MCF 10A (cell line): ENCODE measurements at regions not wholly inside any gene's neighbourhood (a gene's known extent, or its start where the extent isn't known, plus 50 kb on each side); places are given as distances from the start of the nearest gene placed in this dataset.

Experiments used
- BruUV-seq: library from RNA; stranded (reverse); fragments of 400-500 nt; replicated peaks from 2 replicates; lab custom pipeline; 2021; lab: Mats Ljungman, UMichigan
- CTCF ChIA-PET: fragments of 300-600 bp; sonication (Branson Sonifier 250); formaldehyde crosslinking; extraction: SDS; loops from one replicate; lab custom pipeline; 2021; ENCODE audit warnings: antibody characterized with exemption, inconsistent platforms; lab: Yijun Ruan, JAX
- POLR2A ChIA-PET: fragments of 300-600, 350-650 bp; sonication (Branson Sonifier 250); formaldehyde crosslinking; extraction: SDS; loops from one replicate; lab custom pipeline; 2020; ENCODE audit warnings: antibody characterized with exemption, inconsistent platforms; lab: Yijun Ruan, JAX
- DNase-seq: peaks from one replicate; pipeline ENCODE4 v3.0.0-alpha.2; 2018; ENCODE audit not compliant: unreplicated experiment
- H3K27ac Mint-ChIP-seq: one replicate; pipeline ENCODE4 v1.8.0; 2022; ENCODE audit warnings: mild to moderate bottlenecking, low read depth, mixed read lengths; ENCODE audit not compliant: unreplicated experiment
- H3K27me3 Mint-ChIP-seq: one replicate; pipeline ENCODE4 v1.8.0; 2022; ENCODE audit warnings: mixed read lengths; ENCODE audit not compliant: insufficient read depth, unreplicated experiment
- H3K36me3 Mint-ChIP-seq: one replicate; pipeline ENCODE4 v1.8.0; 2022; ENCODE audit warnings: mild to moderate bottlenecking, moderate library complexity, mixed read lengths; ENCODE audit not compliant: insufficient read depth, unreplicated experiment
- H3K4me1 Mint-ChIP-seq: one replicate; pipeline ENCODE4 v1.8.0; 2022; ENCODE audit warnings: mixed read lengths; ENCODE audit not compliant: insufficient read depth, unreplicated experiment
- H3K4me3 Mint-ChIP-seq: one replicate; pipeline ENCODE4 v1.8.0; 2022; ENCODE audit warnings: mild to moderate bottlenecking, moderate library complexity, mixed read lengths; ENCODE audit not compliant: unreplicated experiment
- H3K9me3 Mint-ChIP-seq: one replicate; pipeline ENCODE4 v1.8.0; 2022; ENCODE audit warnings: mixed read lengths; ENCODE audit not compliant: unreplicated experiment
- CTCF ChIP-seq: fragments of 200-600 bp; IDR thresholded peaks from one replicate; pipeline ENCODE4 v1.8.0; 2022; ENCODE audit warnings: antibody characterized with exemption, mild to moderate bottlenecking; ENCODE audit not compliant: unreplicated experiment
- intact Hi-C: fragments of 100-400 bp; cut with micrococcal nuclease; formaldehyde crosslinking; loops from 2 replicates; pipeline ENCODE4 v1.14.1; 2022

- POLR2A ChIA-PET = interaction anchor here (1.2 kb wide), 1 partner anchor 10 kb away, joined by 3 read pairs; no protein-coding TSS in a partner anchor
These were observed 233.0 kb upstream of the CEP162 start for GRCh38 chr6:84460491-84460890.

GRCh38 chr6:84459401-84459800, 232.0 kb upstream of the CEP162 start:
- no peak for TF ChIP-seq CTCF
- no TSS peak for BruUV-seq
- intact Hi-C loops = no loop called here
- no peaks in the 10 kb centered on the region for H3K9me3 Mint-ChIP-seq
- peaks cover 19% of the 10 kb centered on the region for H3K4me1 Mint-ChIP-seq
- ChIA-PET CTCF (no interaction called here), POLR2A (interaction anchor here (1.2 kb wide), 1 partner anchor 8 kb away, joined by 3 read pairs; no protein-coding TSS in a partner anchor)
- DNase-seq = no peak
- H3K36me3 Mint-ChIP-seq = no peaks in the 10 kb centered on the region
- no peak overlapping the region for H3K27ac Mint-ChIP-seq
- no peaks in the 10 kb centered on the region for H3K27me3 Mint-ChIP-seq
- H3K4me3 Mint-ChIP-seq = no peak overlapping the region

More at GRCh38 chr6:84460491-84460890, 233.0 kb upstream of the CEP162 start:
- Mint-ChIP-seq H3K9me3 (no peaks in the 10 kb centered on the region), H3K4me3 (no peak overlapping the region), H3K27ac (no peak overlapping the region), H3K4me1 (peaks cover 19% of the 10 kb centered on the region), H3K36me3 (no peaks in the 10 kb centered on the region), H3K27me3 (no peaks in the 10 kb centered on the region)
- intact Hi-C loops = no loop called here
- CTCF ChIA-PET = interaction anchor here (0.7 kb wide), 1 partner anchor 89 kb away, joined by 3 read pairs; no protein-coding TSS in a partner anchor
- DNase-seq = no peak
- no peak for TF ChIP-seq CTCF
- no TSS peak for BruUV-seq

GRCh38 chr6:84458271-84458670, 230.8 kb upstream of the CEP162 start:
- intact Hi-C loops = no loop called here
- Mint-ChIP-seq H3K4me1 (peaks cover 19% of the 10 kb centered on the region), H3K36me3 (no peaks in the 10 kb centered on the region), H3K27me3 (no peaks in the 10 kb centered on the region), H3K4me3 (no peak overlapping the region), H3K27ac (no peak overlapping the region), H3K9me3 (no peaks in the 10 kb centered on the region)
- ChIA-PET POLR2A (no interaction called here), CTCF (no interaction called here)
- TF ChIP-seq CTCF = no peak
- no TSS peak for BruUV-seq
- DNase-seq = no peak

- DNase-seq = no peak
- Mint-ChIP-seq H3K4me3 (no peak overlapping the region), H3K4me1 (peaks cover 10% of the 10 kb centered on the region), H3K27me3 (no peaks in the 10 kb centered on the region), H3K36me3 (no peaks in the 10 kb centered on the region), H3K27ac (no peak overlapping the region), H3K9me3 (no peaks in the 10 kb centered on the region)
- BruUV-seq = no TSS peak
- TF ChIP-seq CTCF = no peak
- CTCF ChIA-PET = interaction anchor here (0.6 kb wide), 1 partner anchor 559 kb away, joined by 3 read pairs; no protein-coding TSS in a partner anchor
- intact Hi-C loops = no loop called here
- POLR2A ChIA-PET = no interaction called here
These were observed 229.8 kb upstream of the CEP162 start for GRCh38 chr6:84457276-84457675.
